HUDEP-2 (cell line): ENCODE measurements at regions not wholly inside any gene's neighbourhood (a gene's known extent, or its start where the extent isn't known, plus 50 kb on each side); places are given as distances from the start of the nearest gene placed in this dataset.
"Not testable (repeated sequence)": the region's sequence is repeated elsewhere in the genome, so short reads cannot be mapped to it uniquely, and the experiment has no call there.

Experiments
- DNase-seq, 76 experiments: peaks; one replicate each; lab custom pipeline; 2025; ENCODE audit not compliant: unreplicated experiment in 76 of 76; lab: John Stamatoyannopoulos, UW

- DNase-seq = no peak
Observed at GRCh38 chr1:30179942-30180543, 543.3 kb downstream of the MATN1 start.

- DNase-seq = no peak
Observed at GRCh38 chr1:30176477-30176876, 546.9 kb downstream of the MATN1 start.

GRCh38 chr1:30174499-30174898 is 548.9 kb downstream of the MATN1 start:
- DNase-seq = peak in 6 of 76 experiments; percentile 3 to 27 (median 14)

- no peak for DNase-seq
Observed at GRCh38 chr1:30173560-30173959, 549.8 kb downstream of the MATN1 start.

GRCh38 chr1:30172757-30173156 is 550.6 kb downstream of the MATN1 start:
- DNase-seq = no peak

GRCh38 chr1:30172299-30172694 is 551.1 kb downstream of the MATN1 start:
- DNase-seq = no peak

- no peak for DNase-seq
Observed at GRCh38 chr1:30171537-30172298, 551.7 kb downstream of the MATN1 start.

- DNase-seq = no peak
Observed at GRCh38 chr1:30169269-30169668, 554.1 kb downstream of the MATN1 start.

- no peak for DNase-seq
Observed at GRCh38 chr1:30166174-30166573, 557.2 kb downstream of the MATN1 start.

- DNase-seq = no peak
Observed at GRCh38 chr1:30165116-30165515, 558.3 kb downstream of the MATN1 start.

GRCh38 chr1:30164693-30165092 is 558.7 kb downstream of the MATN1 start:
- DNase-seq = no peak

GRCh38 chr1:30162565-30162964 is 560.8 kb downstream of the MATN1 start:
- DNase-seq = no peak

- no peak for DNase-seq
Observed at GRCh38 chr1:30161953-30162352, 561.4 kb downstream of the MATN1 start.

- no peak for DNase-seq
Observed at GRCh38 chr1:30160999-30161689, 562.2 kb downstream of the MATN1 start.

GRCh38 chr1:30159015-30159414 is 564.4 kb downstream of the MATN1 start:
- peak in 1 of 76 experiments; percentile 2 for DNase-seq

GRCh38 chr1:30155698-30156097 is 567.7 kb downstream of the MATN1 start:
- DNase-seq = not testable (repeated sequence)

- DNase-seq = not testable (repeated sequence)
Observed at GRCh38 chr1:30155253-30155652, 568.1 kb downstream of the MATN1 start.

GRCh38 chr1:30153743-30154449 is 569.5 kb downstream of the MATN1 start:
- no peak for DNase-seq

- DNase-seq = no peak
Observed at GRCh38 chr1:30151826-30152225, 571.6 kb downstream of the MATN1 start.

- DNase-seq = no peak
Observed at GRCh38 chr1:30151119-30151518, 572.3 kb downstream of the MATN1 start.

GRCh38 chr1:30149226-30149625 is 574.2 kb downstream of the MATN1 start:
- no peak for DNase-seq
